ENCODE measurements at regions not wholly inside any gene's neighbourhood (a gene's known extent, or its start where the extent isn't known, plus 50 kb on each side); places are given as distances from the start of the nearest gene placed in this dataset.
A peak's percentile ranks its signal among the peaks of the same experiment; 100 is the strongest.

GRCh38 chr5:38008198-38008597 is 168.4 kb upstream of the GDNF start:
- Histone ChIP-seq H3K9me3 (ENCODE audit: control insufficient read depth, insufficient read depth, low read depth, low read length) (no peaks in the 10 kb centered on the region), H3K27ac (ENCODE audit: extremely low read depth, low read depth, low read length) (0 out of 2 replicates have a peak overlapping the region, but pooled peaks have one; percentile 28), H3K36me3 (ENCODE audit: control insufficient read depth in 2 of 2, insufficient read depth in 1 of 2, low read length in 2 of 2) (no peaks in the 10 kb centered on the region), H3K4me3 (ENCODE audit: low read depth, low read length) (no peak overlapping the region), H3K4me1 (ENCODE audit: control insufficient read depth, insufficient read depth, low read length) (peaks cover 32% of the 10 kb centered on the region)
- ChIA-PET CTCF (interaction anchor here (1.1 kb wide), 1 partner anchor 285 kb away, joined by 3 read pairs; no protein-coding TSS in a partner anchor), POLR2A (no interaction called here)
- TF ChIP-seq ZNF2 (tag by site-specific recombination; IDR thresholded peaks at IDR 0.05) (no peak), ZNF202 (tag by site-specific recombination; IDR thresholded peaks at IDR 0.05; ENCODE audit: borderline replicate concordance) (no peak), GLI2 (tag by site-specific recombination; IDR thresholded peaks at IDR 0.05; ENCODE audit: borderline replicate concordance, low read depth) (no peak), OSR2 (tag by site-specific recombination; IDR thresholded peaks at IDR 0.05) (peak; percentile 12; the same call in 1 of the 2 replicates), ZSCAN4 (tag by site-specific recombination; IDR thresholded peaks at IDR 0.05) (no peak), EGR2 (tag by site-specific recombination; IDR thresholded peaks at IDR 0.05; ENCODE audit: low read depth) (no peak), ZNF548 (tag by site-specific recombination; IDR thresholded peaks at IDR 0.05) (no peak), MZF1 (tag by site-specific recombination; IDR thresholded peaks at IDR 0.05; ENCODE audit: borderline replicate concordance) (peak; percentile 43; the same call in 1 of the 2 replicates), ZNF843 (tag by site-specific recombination; IDR thresholded peaks at IDR 0.05) (no peak), FEZF1 (tag by site-specific recombination; IDR thresholded peaks at IDR 0.05) (peak; percentile 32), ZNF560 (tag by site-specific recombination; IDR thresholded peaks at IDR 0.05; ENCODE audit: borderline replicate concordance) (no peak), SCRT1 (tag by site-specific recombination; IDR thresholded peaks at IDR 0.05; ENCODE audit: borderline replicate concordance) (peak; percentile 42; the same call in 1 of the 2 replicates), ZNF280D (tag by site-specific recombination; IDR thresholded peaks at IDR 0.05) (no peak), SCRT2 (tag by site-specific recombination; IDR thresholded peaks at IDR 0.05) (peak; percentile 91), PRDM6 (tag by site-specific recombination; IDR thresholded peaks at IDR 0.05) (peak; percentile 81)

- Histone ChIP-seq H3K9me3 (ENCODE audit: control insufficient read depth, insufficient read depth, low read depth, low read length) (no peaks in the 10 kb centered on the region), H3K27ac (ENCODE audit: extremely low read depth, low read depth, low read length) (no peak overlapping the region), H3K4me1 (ENCODE audit: control insufficient read depth, insufficient read depth, low read length) (no peaks in the 10 kb centered on the region), H3K4me3 (ENCODE audit: low read depth, low read length) (no peak overlapping the region), H3K36me3 (ENCODE audit: control insufficient read depth in 2 of 2, insufficient read depth in 1 of 2, low read length in 2 of 2) (no peaks in the 10 kb centered on the region)
- CTCF ChIA-PET = interaction anchor here (0.7 to 0.9 kb wide), 2 partner anchors 197 to 444 kb away, joined by 3 to 4 read pairs; no protein-coding TSS in a partner anchor
- POLR2A ChIA-PET = no interaction called here
- no peak for TF ChIP-seq ZNF132 (tag by site-specific recombination; IDR thresholded peaks at IDR 0.05; ENCODE audit: borderline replicate concordance)
- no peak for TF ChIP-seq SCRT1 (tag by site-specific recombination; IDR thresholded peaks at IDR 0.05; ENCODE audit: borderline replicate concordance)
- TF ChIP-seq ZNF623 (tag by site-specific recombination; IDR thresholded peaks at IDR 0.05) = no peak
- no peak for TF ChIP-seq ZNF530 (tag by site-specific recombination; IDR thresholded peaks at IDR 0.05; ENCODE audit: low read depth)
- no peak for TF ChIP-seq ZNF37A (tag by site-specific recombination; IDR thresholded peaks at IDR 0.05)
- TF ChIP-seq ZSCAN30 (tag by site-specific recombination; IDR thresholded peaks at IDR 0.05) = no peak
- no peak for TF ChIP-seq ZNF670 (tag by site-specific recombination; IDR thresholded peaks at IDR 0.05; ENCODE audit: low read depth)
- TF ChIP-seq ZNF626 (tag by site-specific recombination; IDR thresholded peaks at IDR 0.05) = no peak
- TF ChIP-seq, protein P1, sequence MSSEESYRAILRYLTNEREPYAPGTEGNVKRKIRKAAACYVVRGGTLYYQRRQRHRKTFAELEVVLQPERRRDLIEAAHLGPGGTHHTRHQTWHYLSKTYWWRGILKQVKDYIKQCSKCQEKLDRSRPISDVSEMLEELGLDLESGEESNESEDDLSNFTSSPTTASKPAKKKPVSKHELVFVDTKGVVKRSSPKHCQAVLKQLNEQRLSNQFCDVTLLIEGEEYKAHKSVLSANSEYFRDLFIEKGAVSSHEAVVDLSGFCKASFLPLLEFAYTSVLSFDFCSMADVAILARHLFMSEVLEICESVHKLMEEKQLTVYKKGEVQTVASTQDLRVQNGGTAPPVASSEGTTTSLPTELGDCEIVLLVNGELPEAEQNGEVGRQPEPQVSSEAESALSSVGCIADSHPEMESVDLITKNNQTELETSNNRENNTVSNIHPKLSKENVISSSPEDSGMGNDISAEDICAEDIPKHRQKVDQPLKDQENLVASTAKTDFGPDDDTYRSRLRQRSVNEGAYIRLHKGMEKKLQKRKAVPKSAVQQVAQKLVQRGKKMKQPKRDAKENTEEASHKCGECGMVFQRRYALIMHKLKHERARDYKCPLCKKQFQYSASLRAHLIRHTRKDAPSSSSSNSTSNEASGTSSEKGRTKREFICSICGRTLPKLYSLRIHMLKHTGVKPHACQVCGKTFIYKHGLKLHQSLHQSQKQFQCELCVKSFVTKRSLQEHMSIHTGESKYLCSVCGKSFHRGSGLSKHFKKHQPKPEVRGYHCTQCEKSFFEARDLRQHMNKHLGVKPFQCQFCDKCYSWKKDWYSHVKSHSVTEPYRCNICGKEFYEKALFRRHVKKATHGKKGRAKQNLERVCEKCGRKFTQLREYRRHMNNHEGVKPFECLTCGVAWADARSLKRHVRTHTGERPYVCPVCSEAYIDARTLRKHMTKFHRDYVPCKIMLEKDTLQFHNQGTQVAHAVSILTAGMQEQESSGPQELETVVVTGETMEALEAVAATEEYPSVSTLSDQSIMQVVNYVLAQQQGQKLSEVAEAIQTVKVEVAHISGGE (tag by site-specific recombination; conservative IDR thresholded peaks at IDR 0.05; ENCODE audit: low read depth) = no peak
These were observed 159.8 kb upstream of the GDNF start for GRCh38 chr5:37999593-37999992.

All from HEK293 (cell line).